WTC11 (cell line): ENCODE measurements at regions not wholly inside any gene's neighbourhood (a gene's known extent, or its start where the extent isn't known, plus 50 kb on each side); places are given as distances from the start of the nearest gene placed in this dataset.

ENCODE experiments used
- ESRRA ChIP-seq: sonication (generic); formaldehyde crosslinking; IDR thresholded peaks from 2 replicates; pipeline ENCODE4 v1.8.1; 2022; ENCODE audit warnings: mild to moderate bottlenecking, missing genetic modification reagents, borderline replicate concordance
- FOXK1 ChIP-seq: sonication (generic); formaldehyde crosslinking; IDR thresholded peaks from 2 replicates; pipeline ENCODE4 v1.8.0; 2022; ENCODE audit warnings: mild to moderate bottlenecking, moderate library complexity, missing genetic modification reagents
- TF ChIP-seq, protein P1 (sequence below): sonication (generic); formaldehyde crosslinking; IDR thresholded peaks from 2 replicates; pipeline ENCODE4 v1.8.0; 2023; ENCODE audit warnings: missing genetic modification reagents, mild to moderate bottlenecking, borderline replicate concordance
- TF ChIP-seq, protein P2 (sequence below): sonication (generic); formaldehyde crosslinking; IDR thresholded peaks from 2 replicates; pipeline ENCODE4 v1.8.0; 2022; ENCODE audit warnings: mild to moderate bottlenecking, missing genetic modification reagents
- TF ChIP-seq, protein P3 (sequence below): fragments of 200-600 bp; IDR thresholded peaks from 2 replicates; pipeline ENCODE4 v1.8.0; 2022; ENCODE audit warnings: antibody characterized with exemption

DNA sequence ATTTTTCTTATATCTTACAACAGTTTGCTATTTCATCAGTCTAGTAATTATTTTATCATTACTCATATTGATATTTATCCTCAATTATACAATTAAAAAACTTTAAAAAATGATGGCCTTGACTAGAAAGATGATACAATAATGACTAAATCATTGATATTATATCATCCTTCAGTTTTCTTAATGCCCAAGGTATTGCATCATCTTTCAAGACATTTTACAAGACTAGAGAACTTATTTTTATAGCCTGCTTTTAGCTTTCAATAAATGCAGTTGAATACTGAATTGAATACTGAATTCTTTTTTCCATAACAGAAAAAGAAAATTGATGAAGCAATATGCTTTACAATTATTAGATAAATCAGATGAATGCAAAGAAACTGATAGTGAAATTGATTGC lies 886.5 kb upstream of the LRRC4C start:
- TF ChIP-seq, protein P1, sequence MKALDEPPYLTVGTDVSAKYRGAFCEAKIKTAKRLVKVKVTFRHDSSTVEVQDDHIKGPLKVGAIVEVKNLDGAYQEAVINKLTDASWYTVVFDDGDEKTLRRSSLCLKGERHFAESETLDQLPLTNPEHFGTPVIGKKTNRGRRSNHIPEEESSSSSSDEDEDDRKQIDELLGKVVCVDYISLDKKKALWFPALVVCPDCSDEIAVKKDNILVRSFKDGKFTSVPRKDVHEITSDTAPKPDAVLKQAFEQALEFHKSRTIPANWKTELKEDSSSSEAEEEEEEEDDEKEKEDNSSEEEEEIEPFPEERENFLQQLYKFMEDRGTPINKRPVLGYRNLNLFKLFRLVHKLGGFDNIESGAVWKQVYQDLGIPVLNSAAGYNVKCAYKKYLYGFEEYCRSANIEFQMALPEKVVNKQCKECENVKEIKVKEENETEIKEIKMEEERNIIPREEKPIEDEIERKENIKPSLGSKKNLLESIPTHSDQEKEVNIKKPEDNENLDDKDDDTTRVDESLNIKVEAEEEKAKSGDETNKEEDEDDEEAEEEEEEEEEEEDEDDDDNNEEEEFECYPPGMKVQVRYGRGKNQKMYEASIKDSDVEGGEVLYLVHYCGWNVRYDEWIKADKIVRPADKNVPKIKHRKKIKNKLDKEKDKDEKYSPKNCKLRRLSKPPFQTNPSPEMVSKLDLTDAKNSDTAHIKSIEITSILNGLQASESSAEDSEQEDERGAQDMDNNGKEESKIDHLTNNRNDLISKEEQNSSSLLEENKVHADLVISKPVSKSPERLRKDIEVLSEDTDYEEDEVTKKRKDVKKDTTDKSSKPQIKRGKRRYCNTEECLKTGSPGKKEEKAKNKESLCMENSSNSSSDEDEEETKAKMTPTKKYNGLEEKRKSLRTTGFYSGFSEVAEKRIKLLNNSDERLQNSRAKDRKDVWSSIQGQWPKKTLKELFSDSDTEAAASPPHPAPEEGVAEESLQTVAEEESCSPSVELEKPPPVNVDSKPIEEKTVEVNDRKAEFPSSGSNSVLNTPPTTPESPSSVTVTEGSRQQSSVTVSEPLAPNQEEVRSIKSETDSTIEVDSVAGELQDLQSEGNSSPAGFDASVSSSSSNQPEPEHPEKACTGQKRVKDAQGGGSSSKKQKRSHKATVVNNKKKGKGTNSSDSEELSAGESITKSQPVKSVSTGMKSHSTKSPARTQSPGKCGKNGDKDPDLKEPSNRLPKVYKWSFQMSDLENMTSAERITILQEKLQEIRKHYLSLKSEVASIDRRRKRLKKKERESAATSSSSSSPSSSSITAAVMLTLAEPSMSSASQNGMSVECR (CRISPR knock-in tag), result no peak
- TF ChIP-seq, protein P2, sequence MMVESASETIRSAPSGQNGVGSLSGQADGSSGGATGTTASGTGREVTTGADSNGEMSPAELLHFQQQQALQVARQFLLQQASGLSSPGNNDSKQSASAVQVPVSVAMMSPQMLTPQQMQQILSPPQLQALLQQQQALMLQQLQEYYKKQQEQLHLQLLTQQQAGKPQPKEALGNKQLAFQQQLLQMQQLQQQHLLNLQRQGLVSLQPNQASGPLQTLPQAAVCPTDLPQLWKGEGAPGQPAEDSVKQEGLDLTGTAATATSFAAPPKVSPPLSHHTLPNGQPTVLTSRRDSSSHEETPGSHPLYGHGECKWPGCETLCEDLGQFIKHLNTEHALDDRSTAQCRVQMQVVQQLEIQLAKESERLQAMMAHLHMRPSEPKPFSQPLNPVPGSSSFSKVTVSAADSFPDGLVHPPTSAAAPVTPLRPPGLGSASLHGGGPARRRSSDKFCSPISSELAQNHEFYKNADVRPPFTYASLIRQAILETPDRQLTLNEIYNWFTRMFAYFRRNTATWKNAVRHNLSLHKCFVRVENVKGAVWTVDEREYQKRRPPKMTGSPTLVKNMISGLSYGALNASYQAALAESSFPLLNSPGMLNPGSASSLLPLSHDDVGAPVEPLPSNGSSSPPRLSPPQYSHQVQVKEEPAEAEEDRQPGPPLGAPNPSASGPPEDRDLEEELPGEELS (CRISPR knock-in tag), result no peak
- TF ChIP-seq FOXK1 (CRISPR knock-in tag) (no peak), ESRRA (CRISPR knock-in tag) (no peak)
- TF ChIP-seq, protein P3, sequence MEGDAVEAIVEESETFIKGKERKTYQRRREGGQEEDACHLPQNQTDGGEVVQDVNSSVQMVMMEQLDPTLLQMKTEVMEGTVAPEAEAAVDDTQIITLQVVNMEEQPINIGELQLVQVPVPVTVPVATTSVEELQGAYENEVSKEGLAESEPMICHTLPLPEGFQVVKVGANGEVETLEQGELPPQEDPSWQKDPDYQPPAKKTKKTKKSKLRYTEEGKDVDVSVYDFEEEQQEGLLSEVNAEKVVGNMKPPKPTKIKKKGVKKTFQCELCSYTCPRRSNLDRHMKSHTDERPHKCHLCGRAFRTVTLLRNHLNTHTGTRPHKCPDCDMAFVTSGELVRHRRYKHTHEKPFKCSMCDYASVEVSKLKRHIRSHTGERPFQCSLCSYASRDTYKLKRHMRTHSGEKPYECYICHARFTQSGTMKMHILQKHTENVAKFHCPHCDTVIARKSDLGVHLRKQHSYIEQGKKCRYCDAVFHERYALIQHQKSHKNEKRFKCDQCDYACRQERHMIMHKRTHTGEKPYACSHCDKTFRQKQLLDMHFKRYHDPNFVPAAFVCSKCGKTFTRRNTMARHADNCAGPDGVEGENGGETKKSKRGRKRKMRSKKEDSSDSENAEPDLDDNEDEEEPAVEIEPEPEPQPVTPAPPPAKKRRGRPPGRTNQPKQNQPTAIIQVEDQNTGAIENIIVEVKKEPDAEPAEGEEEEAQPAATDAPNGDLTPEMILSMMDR, result no peak
